ENCODE measurements at regions not wholly inside any gene's neighbourhood (a gene's known extent, or its start where the extent isn't known, plus 50 kb on each side); places are given as distances from the start of the nearest gene placed in this dataset.

DNA sequence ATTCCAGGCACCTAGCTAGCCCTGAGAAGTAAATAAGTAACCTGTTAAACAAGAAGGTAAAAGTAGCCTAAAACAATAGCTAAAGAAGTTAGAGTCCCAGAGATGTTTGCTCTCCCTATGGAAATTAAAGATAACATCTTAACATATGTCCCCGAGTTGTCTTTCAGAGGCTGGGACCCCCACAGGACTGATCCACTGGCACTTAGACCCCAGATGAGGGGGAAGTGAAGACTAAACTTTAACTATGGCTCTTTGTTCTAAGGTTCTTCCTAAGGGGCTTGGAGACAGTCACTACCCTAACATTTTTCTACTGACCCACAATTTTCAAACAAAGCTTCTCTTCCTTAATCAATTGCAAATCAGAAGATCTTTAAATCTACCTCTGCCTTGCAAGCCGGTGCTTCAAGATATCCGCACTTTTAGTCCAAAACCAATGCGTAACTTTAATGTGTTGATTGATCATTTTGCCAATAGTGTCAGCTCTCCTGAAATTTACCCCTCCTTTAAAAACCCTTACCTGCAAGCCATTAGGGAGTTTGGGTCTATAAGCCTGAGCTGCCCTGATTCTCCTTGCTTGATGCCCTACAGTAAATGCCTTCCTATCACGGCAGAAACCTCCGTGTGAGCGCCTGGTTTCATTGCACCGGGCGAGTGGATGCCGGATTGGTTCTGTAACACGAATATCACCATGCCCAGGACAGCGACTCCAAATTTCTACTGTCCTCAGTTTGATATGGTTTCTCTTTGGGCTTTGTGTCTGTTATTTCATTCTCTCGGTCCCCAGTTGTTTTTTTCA, 404.4 kb downstream of the SIPA1L2 start:
- DNase-seq = no peak

DNA sequence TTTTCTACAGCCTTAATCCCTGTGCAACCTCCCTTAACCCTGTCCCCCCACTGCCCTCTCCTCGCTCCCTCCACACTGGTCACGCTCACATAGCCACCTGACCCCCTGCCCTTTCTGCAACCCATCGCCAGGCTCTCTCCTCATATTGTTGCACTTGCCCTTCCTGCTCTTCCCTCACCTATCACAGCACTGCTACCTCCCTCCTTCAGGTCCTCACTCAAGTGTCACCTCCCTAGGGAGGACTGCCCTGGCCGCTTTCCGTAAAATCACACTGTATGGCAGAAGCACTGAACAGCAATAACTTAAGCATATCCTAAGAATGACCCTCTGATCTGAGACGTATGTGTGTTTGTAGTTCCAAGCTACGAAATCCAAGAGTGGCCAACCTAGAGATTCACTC, 406.0 kb downstream of the SIPA1L2 start:
- DNase-seq = no peak

DNA sequence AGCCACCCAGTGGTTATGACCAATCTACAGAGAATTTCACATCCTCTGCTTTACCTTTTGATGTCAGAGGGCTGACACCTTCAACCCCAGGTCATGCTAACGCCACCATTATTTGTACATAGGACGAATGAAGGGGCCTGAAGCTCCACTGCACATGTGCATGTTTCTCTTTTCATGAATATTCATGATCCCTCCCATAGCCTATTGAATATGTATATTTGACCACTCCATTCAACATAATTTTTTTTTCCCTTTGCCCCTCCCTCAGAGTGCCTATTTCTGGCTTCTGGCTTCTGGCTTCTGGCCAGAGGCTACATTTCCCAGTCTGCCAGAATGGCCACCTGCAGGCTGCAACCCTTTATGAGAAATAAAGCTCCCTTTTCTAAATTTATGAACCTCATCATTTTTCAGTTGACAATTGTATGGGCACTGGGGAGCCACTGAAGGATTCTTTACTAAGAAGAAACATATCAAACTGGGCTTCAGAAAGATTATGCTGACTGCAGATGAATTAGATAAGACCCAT, 406.7 kb downstream of the SIPA1L2 start:
- DNase-seq = no peak

DNA sequence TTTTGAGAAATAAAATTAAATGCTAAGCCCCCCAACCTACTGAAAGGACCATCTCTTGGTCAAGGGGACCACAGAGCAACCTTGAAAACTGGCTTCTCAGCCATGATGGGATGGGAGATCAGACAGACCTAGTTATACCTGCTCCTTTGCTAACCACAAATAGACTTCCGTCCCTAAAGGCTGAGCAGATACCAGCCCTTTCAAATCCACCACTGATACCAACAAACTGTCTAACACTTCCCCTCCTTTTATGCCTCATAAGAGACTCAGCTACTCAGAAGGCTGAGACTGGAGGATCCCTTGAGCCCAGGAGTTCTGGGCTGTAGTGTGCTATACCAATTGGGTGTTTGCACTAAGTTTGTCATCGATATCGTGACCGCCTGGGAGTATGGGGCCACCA, 407.3 kb downstream of the SIPA1L2 start:
- DNase-seq = no peak

DNA sequence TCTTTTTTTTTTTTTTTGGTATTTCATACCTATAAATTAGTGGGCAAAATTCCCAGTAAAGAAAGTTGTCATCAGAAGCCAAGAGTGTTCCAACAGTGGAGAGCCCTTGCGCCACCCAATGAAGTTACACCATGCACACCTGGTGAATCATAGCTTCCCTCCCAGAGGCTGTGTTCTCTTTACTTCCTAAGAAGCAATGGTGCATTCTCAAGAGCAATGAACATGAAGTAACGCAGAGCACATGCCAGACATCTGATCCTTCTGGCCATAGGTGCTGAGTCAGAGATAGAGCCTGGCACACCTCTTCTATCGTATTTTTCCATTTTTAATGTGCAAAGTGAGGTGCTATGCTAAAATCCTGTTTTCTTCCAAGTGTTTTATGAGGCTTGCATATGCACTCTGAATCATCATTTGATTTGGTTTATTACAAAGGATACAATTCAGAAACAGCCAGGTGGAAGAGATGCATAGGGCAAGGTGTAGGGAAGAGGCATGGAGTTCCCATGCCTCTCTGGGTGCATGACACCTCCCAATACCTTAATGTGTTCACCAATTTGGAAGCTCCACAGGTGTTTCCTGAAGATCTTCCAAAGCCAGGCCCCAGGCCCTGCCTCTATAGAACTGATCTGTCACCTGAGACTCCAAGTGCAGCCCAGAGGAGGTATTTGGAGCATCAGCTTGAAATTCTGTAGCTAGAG, 408.0 kb downstream of the SIPA1L2 start:
- peak; percentile 12 for DNase-seq

DNA sequence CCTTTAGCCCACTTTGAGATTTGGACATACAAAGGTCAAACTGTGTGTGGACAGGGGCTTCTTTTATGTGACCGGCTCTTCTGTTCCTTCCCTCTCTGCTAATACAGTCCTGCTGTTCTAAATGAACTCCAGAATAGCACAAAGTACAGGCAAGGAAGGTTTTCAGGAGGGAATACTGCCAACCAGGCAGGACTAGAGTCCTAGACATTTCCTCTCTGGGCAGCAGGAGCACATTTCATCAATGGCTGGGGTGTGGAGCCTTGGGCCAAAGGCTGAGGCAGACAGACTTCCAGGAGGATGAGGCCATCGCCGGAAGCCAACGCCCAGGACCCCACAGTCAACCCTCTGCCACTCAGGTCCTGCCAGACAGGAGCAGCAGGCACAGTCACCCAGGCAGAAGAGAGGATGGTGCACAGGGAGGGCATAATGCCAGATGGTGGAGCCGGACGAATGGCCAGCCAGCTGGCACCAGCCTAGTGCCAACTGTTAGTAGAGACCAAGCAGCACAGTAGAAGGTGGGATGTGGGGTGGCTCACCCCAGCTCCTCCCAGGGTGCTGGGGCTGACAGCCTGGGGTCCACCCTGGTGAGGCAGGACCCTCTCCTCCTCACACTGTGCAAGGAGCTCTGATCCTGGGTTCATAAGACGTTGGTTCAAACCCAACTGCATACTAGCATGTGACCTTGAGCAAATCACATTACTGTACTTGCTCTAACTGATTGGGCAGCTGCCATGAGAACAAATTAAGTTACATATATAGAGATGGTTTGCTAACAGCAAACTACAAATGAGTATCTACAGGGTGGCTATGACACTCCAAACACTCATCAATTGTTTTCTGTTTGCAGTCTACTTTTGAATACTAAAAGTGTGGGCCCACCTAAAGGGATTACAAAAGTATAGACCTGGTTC, 410.7 kb downstream of the SIPA1L2 start:
- no peak for DNase-seq

DNA sequence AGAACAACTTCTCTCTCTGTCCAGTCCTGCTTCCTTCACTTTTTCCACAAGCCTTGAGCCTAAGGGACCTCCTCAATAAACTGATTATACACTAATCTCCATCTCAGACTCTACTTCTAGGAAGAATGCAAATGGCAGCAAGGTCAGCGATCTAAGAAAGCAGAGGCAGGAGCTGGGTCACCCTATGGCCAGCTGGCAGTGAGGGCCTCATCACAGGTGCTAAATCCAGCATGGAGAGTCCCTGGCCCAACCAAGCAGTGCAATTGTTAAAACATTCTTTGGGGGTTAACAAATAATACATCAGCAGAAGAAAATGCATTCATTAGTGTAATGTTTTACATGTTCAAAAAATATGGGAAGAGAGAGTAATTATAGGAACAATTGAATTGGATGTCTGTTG, 416.0 kb downstream of the SIPA1L2 start:
- DNase-seq = no peak

DNA sequence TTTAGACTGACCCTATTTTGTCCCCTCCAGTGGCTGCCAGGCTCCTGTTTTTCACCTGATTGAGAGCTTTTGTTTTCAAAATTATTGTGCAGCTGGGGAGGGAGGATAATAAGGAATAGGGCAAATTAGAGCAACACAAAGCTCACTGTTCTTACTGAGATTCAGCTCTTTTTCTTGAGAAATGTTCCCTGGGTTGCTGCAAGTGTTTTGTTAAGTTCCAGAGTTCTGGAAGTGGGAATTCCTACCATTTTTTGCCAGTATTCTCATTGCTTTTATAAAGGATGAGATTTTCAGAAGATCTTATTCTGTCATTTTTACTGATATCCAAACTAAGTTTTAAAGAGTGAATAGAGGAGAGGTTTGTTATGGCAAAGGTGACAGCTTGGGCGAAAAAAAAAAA, 417.7 kb downstream of the SIPA1L2 start:
- no peak for DNase-seq

DNA sequence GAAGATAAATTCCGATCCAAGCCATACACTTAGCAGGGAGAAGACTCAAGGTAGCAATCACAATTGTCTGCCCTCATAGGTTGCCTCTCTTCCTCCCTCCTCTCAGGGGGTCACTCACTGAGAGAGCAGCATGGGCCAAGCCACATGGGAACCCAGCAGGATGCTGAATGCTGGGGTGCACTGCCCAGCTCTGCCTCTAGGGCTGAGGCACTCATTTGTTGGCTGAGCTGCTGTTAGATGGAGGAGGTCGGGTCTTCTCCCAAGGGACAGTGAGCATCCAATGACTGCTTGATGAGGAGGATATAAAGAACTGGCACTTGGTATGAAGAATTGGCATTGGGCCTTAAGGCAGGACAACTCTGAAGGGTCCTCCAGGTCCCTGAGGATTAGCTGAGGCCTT, 418.8 kb downstream of the SIPA1L2 start:
- no peak for DNase-seq

DNA sequence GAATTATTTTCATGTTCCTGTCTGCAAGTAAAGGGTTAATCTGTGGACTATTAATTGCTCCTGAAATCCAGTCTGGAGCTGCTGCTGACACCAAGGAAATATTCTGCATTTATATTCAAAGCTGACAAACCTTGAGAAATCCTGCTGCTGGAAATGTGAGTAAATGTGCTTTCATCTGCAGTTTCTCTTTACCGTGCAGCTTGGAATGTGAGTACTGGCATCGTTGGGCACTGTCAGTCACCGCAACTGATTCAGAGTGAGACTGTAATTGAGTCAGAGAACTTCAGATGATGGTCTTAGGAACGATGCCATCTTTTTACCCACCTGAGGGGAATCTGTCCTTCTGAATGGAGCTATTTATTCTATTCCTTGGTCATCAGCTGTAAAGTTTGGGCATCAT, 420.6 kb downstream of the SIPA1L2 start:
- no peak for DNase-seq

DNA sequence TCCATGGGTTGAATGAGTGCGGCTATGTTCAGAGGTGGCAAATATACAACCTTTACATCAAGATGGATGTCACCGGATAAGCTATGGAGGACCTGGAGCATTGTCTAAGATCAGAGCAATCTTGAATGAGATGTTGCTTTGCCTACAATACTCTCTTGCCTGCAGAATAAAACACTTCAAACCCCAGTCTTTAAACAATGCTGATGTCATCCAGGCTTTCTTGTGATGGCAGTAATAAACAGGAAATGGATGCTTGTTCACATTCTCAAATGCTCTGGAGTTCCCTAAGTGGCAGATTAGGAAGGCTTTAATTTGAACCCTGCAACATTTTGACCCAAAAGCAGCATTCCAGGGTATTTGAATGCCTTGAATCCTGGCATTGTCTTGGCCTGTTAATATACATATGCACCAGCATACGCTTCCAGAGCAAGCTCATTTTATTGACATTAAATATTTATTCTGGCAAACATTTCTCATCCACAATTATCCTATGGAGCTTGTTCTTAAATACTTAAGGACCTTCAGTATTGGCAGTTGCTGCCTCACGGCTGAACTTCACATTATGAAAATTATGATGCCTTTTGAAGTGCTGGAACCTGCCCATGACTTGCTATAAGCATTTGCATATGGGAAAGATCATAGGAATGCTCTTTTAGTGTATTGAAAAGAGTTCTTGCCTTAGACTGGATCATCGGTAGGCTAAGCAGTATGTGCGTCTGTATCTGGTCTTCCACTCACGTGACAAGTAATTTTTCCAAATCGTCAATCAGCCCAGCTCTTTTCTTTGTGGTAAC, 422.7 kb downstream of the SIPA1L2 start:
- DNase-seq = no peak

DNA sequence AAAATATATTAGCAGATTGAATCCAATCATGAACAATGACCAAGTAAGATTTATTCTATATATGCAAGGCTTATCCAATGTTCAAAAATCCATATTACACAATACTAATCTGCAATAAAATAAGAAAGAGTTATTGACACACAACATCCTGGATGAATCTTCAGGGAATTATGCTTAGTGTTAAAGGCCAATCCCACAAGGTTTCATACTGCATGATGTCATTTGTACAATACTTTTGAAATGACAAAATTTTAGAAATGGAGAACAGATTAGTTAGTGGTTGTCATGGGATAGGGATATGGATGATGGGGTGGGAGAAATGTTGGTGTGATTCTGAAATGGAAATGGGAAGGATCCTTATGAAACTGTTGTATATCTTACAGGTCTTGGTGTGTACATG, 425.7 kb downstream of the SIPA1L2 start:
- DNase-seq = peak; percentile 68

DNA sequence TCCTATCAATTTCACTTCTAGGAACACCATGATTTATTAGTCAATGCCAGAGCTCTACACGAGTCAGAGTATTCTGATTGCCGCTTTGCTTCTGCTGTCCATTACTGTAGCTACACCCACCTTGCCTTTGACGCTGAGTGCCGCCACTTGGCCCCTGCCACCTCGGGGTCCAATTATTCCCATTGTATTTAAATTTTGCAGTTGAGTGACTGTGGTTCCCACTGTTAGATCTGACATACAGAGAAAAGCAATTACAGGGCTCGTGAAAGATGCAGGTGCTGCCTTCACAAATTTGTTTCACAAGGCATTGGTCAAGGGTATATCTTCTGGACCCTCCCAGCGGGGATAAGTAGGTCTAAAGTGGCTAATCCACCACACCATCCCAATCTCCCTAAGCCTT, 428.9 kb downstream of the SIPA1L2 start:
- no peak for DNase-seq

DNA sequence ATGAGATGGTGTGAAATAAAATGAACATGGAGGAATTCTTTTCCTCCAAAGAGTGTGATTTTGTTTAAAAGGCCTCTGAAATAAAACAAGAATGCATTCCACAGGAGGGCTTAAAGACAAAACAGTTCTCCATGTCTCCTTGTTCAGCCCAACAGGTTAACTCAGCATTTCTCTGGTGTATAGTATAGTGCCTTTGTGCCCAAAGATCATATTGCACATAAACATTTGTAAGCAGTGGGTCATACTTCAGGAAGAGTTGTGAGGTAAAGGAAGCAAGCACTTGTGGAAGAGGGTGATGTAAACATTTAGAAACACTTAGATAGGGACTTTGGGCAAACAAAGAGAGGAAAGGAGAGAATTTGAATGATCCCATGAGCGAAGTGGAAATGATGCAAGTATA, 433.9 kb downstream of the SIPA1L2 start:
- DNase-seq = no peak

DNA sequence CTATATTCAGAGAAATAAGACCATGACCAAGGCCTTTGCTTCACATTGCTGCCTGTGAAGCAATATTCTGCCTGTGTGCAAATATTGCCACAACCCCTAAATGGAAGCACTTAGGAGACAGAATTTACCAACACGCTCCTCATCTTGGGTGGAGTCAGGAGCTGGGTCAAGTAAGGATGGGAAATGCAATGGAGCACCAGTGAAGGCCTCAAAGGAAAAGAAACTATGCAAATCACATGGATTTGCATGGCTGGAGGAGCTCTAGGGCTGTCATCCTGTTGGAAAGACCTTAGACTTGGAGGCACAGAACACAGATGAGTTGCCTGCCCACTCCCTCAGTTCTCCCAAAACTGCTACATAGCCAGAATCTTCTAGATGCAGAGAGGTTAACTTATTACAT, 435.5 kb downstream of the SIPA1L2 start:
- no peak for DNase-seq

DNA sequence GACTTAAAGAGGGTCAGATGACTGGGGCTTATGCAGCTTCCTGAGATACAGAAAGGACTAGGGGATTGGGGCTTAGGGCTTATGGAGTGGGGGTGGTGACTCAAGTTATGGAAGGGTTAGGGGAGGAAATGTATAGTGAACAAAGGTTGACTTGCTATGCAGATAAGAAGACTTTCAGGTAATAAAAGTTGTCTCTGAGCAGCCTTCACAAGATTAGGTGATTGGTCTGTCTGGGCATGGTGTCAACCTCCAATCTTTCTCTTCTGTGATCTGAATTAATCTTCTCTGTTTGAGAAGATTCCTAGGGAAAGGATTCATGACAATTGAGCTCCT, 436.5 kb downstream of the SIPA1L2 start:
- no peak for DNase-seq

DNA sequence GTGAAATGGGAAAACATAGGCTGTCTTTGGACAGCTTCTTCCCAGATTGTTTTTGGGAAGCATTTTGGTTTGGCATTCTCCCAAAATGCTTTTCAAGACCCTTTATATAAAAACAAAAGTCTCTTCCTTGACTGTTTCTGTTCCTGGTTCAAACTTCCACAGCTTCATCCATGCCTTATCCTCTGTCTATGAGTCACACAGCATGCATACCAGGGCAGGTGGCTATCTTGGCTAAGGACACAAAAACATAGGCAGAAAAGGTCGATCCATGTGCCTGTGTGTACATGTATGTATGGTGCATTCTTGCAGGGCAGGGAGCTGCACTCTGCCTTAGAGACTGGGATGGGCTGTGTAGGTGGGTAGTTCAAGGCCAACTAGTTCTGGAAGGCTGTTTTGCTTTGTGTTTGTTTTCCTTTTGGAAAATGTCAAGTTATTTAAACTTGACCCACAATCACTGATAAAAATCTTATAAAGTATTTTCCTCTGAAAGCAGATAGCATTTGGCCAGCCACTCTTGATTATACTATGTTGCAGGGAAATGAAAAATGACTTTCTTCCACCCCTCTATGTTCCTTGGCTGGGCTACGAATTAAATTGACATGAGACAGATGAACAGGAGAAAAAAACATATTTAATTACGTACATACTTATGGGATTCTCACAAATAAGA, 437.0 kb downstream of the SIPA1L2 start:
- DNase-seq = no peak

DNA sequence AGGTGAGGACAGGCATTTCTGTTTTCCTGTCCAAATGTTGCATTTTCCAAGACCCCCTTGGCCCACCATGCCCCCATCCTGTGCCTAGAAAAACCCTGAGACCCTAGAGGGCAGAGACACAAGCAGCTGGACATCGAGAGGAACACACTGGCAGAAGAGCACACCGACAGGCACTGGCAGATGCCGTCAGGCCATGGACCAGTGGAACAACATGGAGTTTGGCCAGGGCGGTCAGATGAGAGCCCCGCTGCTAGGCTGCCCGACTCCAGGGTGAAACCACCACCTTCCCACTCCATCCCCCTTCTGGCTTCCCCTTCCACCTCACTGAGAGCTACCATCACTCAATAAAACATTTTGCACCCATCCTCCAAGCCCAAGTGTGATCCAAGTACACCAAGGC, 438.4 kb downstream of the SIPA1L2 start:
- DNase-seq = no peak

DNA sequence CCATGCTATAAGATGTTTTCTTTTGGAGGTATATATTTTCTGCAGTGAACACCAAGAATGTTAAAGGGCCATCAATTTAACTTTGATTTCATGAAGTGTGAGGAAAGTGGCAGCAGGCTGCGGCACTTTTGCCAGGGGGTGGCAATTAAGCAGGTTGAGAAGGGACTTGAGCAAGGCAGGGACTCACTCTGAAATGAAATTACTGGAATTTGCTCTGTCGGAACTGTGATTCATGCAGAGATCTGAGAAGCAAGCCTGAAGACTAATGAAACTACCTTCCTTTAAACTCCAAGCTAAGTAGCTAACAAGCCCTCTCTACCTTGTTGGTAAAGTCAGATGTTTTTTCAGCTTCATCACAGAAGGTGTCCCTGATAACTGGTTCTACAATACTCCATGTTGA, 441.6 kb downstream of the SIPA1L2 start:
- no peak for DNase-seq

DNA sequence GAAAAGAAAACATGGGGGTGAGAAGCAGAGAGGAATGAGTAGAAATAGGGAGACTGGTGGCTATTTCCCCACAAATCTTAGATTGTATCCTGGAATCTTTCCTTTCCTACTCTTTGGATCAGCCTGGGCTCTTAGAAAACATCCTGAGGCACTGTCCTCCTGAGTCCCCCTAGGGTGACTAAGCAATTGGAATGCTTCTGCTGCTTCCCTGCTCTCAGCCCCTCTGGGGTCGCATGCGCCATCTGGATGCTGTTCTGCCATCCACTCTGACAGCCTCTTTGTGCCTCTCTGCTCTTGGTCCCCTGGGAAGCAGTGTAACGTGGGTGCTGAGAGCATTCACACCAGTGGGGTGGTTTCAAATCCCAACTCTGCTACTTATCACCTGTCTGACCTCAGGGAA, 443.0 kb downstream of the SIPA1L2 start:
- DNase-seq = no peak

DNA sequence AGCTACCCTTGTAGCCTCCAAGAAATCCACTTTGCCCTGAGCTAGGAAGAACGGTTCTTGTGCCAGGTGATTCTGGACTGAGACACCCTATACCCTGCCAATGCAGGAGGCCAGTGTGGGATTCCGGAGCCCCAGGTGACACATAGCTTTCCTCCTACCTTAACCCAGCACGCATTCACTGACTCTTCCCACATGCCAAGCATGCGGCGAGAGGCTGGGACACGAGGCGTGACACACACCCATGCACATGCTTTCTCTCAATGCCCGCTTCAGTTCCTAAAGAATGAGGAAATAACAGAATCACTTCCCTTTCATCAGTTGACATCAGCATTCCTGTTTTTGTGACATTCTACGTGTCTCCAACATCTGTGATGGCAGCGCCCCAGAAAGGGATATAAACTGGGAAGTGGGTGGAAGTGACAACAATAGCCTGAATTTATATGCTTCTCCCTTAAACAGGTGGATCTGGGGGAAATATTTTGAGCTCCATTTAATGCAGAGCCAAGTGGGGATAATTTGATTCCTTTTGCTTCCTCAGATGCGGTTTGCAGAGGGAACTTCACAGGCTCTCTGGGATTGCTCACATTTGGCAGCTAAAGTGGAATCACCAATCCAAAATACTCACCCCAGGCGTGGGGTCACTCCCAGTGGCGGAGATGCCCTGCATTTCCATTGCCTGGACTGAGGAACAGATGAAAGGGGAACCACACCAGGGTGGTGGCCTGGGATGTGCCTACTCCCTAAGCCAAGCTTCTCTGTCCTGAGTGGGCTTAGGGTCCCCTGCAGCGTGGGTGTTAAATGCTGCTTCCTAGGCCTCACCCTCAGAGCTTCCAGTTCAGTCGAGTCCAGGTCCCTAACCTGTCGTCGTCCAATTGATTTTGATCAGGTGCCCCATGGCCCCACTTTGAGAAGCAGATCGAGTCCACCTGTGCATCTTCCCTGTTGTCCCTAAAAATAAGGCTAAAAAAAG, 445.1 kb downstream of the SIPA1L2 start:
- DNase-seq = no peak

Measured in HCEC 1CT (cell line).